Panc1 (cell line): ENCODE measurements at regions not wholly inside any gene's neighbourhood (a gene's known extent, or its start where the extent isn't known, plus 50 kb on each side); places are given as distances from the start of the nearest gene placed in this dataset.

Experiments used
- ATAC-seq: fragments of 200-7000 bp; cut with Tn5 transposase; 2 replicates; pipeline ENCODE4 v1.9.1; 2020; ENCODE audit warnings: mild to moderate bottlenecking, moderate library complexity
- BruUV-seq: library from RNA; stranded (reverse); fragments of 400-500 nt; replicated peaks from 2 replicates; lab custom pipeline; 2021; lab: Mats Ljungman, UMichigan
- CTCF ChIA-PET: fragments of 300-600 bp; sonication (Branson Sonifier 250); formaldehyde crosslinking; loops from one replicate; lab custom pipeline; 2022; ENCODE audit warnings: antibody characterized with exemption; lab: Charles Lee
- POLR2A ChIA-PET: fragments of 300-600 bp; sonication (Branson Sonifier 250); formaldehyde crosslinking; loops from one replicate; lab custom pipeline; 2022; ENCODE audit warnings: antibody characterized with exemption; lab: Charles Lee
- DNase-seq: peaks from one replicate; pipeline ENCODE4 v3.0.0-alpha.2; 2010; ENCODE audit warnings: low read depth, low spot score
- H3K27ac ChIP-seq: 2 replicates; pipeline ENCODE4 v1.5.1; 2011; ENCODE audit warnings: mild to moderate bottlenecking, low read length, inconsistent platforms
- H3K27me3 ChIP-seq: fragments of 200-500 bp; sonication (Bioruptor generic); 2 replicates; pipeline ENCODE4 v1.6.0; 2014; ENCODE audit warnings: low read length, inconsistent platforms; ENCODE audit not compliant: control insufficient read depth, insufficient read depth
- H3K36me3 ChIP-seq: fragments of 200-500 bp; sonication (Bioruptor generic); 2 replicates; pipeline ENCODE4 v1.5.1; 2014; ENCODE audit warnings: inconsistent platforms, mild to moderate bottlenecking, low read length, moderate library complexity; ENCODE audit not compliant: control insufficient read depth, insufficient read depth
- H3K4me1 ChIP-seq: 2 replicates; pipeline ENCODE4 v1.5.1; 2011; ENCODE audit warnings: inconsistent platforms, mild to moderate bottlenecking, low read length, moderate library complexity; ENCODE audit not compliant: control insufficient read depth, insufficient read depth
- H3K4me3 ChIP-seq, 2 experiments: 2 replicates each; pipeline ENCODE4 v1.5.1; 2011 to 2012; ENCODE audit warnings: low read depth in 2 of 2, low read length in 2 of 2, mild to moderate bottlenecking in 2 of 2, inconsistent platforms in 1 of 2, moderate library complexity in 1 of 2
- H3K9me3 ChIP-seq: fragments of 200-500 bp; sonication (Bioruptor generic); 2 replicates; pipeline ENCODE4 v1.5.1; 2014; ENCODE audit warnings: low read depth, mild to moderate bottlenecking, inconsistent platforms, low read length, moderate library complexity; ENCODE audit not compliant: control insufficient read depth, insufficient read depth
- POLR2AphosphoS5 ChIP-seq: IDR thresholded peaks from 2 replicates; pipeline ENCODE4 v1.6.1; 2012; ENCODE audit warnings: mild to moderate bottlenecking, low read depth, low read length, moderate library complexity
- SIN3A ChIP-seq: IDR thresholded peaks from 2 replicates; pipeline ENCODE4 v1.6.1; 2012; ENCODE audit warnings: low read depth, mild to moderate bottlenecking, low read length, moderate library complexity, borderline replicate concordance; ENCODE audit not compliant: insufficient read depth
- TCF7L2 ChIP-seq: IDR thresholded peaks from 2 replicates; pipeline ENCODE4 v1.6.1; 2011; ENCODE audit warnings: mild to moderate bottlenecking, low read depth, low read length, inconsistent platforms
- in situ Hi-C: cut with HindIII; loops from 2 replicates; pipeline ENCODE4 v1.10.0; 2016; ENCODE audit warnings: low sequenced_read_pairs, low pct_unique_long_range_greater_than_20kb
- intact Hi-C: fragments of 100-400 bp; cut with micrococcal nuclease; formaldehyde crosslinking; loops from one replicate; pipeline ENCODE4 v1.10.0; 2022; ENCODE audit not compliant: unreplicated experiment
- TF ChIP-seq, protein P1 (sequence below): fragments of 450-650 bp; IDR thresholded peaks from 2 replicates; pipeline ENCODE4 v1.5.1; 2017; ENCODE audit warnings: mild to moderate bottlenecking
- TF ChIP-seq, protein P2 (sequence below), 2 experiments: IDR thresholded peaks; 2 replicates each; pipeline ENCODE4 v1.6.1; 2011 to 2012; ENCODE audit warnings: low read depth in 2 of 2, control low read depth in 1 of 2, low read length in 1 of 2, mild to moderate bottlenecking in 1 of 2, moderate library complexity in 1 of 2; ENCODE audit not compliant: insufficient read depth in 1 of 2

DNA sequence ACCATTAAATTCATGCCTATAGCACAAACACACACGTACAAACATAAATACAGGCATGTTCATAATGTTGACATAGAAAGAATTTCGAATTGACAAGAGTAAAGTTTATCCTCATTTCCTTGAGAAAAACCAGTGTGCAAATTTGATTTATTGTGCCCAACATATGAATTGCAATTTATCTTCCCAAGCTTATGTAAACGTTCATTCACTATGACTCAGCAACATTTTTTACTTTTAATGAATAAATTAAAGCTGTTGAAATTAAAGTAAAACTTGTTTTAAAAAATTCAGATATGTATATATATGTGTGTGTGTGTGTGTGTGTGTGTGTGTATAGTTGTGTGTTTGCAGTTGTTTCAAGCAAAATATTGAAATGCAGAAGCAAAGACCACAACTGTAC lies 1067.9 kb downstream of the BRINP3 start:
- H3K27me3 ChIP-seq, result no peaks in the 10 kb centered on the region

DNA sequence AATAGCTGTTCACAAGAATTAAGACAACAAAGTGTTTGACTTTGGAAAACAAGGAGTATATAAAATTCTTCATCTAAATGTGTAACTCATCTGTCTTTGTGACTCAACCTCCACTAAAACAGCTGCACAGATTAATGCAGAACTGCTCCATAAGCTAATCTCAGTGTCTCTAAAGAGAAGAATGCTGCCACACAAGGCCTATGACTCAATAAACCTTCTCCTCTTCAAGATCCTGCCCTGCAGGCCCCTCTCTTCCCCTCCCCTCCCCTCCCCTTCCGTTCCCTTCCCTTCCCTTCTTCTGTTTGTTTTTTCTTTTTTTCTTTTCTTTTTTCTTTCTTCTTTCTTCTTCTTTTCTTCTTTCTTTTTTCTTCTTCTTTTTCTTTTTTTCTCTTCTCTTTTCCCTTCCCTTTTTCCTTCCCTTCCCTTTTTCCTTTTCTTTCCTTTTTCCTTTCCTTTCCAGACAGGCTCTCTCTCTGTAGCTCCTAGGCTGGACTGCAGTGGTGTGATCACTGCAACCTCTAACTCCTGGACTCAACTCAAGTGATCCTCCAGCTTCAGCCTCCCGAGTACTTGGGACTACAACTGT lies 1052.8 kb downstream of the BRINP3 start:
- Histone ChIP-seq H3K9me3 (no peaks in the 10 kb centered on the region), H3K4me1 (no peaks in the 10 kb centered on the region), H3K36me3 (no peaks in the 10 kb centered on the region), H3K27ac (no peak overlapping the region), H3K4me3 (no peak overlapping the region), H3K27me3 (no peaks in the 10 kb centered on the region)
- BruUV-seq, result no TSS peak
- intact Hi-C loops (no loop called here), in situ Hi-C loops (no loop called here)
- ATAC-seq (no peak), DNase-seq (no peak)
- TF ChIP-seq TCF7L2, result no peak
- TF ChIP-seq SIN3A, result no peak
- TF ChIP-seq, protein P1, sequence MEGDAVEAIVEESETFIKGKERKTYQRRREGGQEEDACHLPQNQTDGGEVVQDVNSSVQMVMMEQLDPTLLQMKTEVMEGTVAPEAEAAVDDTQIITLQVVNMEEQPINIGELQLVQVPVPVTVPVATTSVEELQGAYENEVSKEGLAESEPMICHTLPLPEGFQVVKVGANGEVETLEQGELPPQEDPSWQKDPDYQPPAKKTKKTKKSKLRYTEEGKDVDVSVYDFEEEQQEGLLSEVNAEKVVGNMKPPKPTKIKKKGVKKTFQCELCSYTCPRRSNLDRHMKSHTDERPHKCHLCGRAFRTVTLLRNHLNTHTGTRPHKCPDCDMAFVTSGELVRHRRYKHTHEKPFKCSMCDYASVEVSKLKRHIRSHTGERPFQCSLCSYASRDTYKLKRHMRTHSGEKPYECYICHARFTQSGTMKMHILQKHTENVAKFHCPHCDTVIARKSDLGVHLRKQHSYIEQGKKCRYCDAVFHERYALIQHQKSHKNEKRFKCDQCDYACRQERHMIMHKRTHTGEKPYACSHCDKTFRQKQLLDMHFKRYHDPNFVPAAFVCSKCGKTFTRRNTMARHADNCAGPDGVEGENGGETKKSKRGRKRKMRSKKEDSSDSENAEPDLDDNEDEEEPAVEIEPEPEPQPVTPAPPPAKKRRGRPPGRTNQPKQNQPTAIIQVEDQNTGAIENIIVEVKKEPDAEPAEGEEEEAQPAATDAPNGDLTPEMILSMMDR, result no peak
- TF ChIP-seq, protein P2, sequence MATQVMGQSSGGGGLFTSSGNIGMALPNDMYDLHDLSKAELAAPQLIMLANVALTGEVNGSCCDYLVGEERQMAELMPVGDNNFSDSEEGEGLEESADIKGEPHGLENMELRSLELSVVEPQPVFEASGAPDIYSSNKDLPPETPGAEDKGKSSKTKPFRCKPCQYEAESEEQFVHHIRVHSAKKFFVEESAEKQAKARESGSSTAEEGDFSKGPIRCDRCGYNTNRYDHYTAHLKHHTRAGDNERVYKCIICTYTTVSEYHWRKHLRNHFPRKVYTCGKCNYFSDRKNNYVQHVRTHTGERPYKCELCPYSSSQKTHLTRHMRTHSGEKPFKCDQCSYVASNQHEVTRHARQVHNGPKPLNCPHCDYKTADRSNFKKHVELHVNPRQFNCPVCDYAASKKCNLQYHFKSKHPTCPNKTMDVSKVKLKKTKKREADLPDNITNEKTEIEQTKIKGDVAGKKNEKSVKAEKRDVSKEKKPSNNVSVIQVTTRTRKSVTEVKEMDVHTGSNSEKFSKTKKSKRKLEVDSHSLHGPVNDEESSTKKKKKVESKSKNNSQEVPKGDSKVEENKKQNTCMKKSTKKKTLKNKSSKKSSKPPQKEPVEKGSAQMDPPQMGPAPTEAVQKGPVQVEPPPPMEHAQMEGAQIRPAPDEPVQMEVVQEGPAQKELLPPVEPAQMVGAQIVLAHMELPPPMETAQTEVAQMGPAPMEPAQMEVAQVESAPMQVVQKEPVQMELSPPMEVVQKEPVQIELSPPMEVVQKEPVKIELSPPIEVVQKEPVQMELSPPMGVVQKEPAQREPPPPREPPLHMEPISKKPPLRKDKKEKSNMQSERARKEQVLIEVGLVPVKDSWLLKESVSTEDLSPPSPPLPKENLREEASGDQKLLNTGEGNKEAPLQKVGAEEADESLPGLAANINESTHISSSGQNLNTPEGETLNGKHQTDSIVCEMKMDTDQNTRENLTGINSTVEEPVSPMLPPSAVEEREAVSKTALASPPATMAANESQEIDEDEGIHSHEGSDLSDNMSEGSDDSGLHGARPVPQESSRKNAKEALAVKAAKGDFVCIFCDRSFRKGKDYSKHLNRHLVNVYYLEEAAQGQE (IDR thresholded peaks at IDR 0.05; ENCODE audit: insufficient read depth in 1 of 2, low read depth in 2 of 2, low read length in 1 of 2), result no peak
- no peak for TF ChIP-seq POLR2AphosphoS5
- ChIA-PET CTCF (no interaction called here), POLR2A (no interaction called here)

More for the DNA sequence above, 1067.9 kb downstream of the BRINP3 start:
- ChIA-PET CTCF (no interaction called here), POLR2A (no interaction called here)
- no peak overlapping the region for H3K4me3 ChIP-seq
- no TSS peak for BruUV-seq
- DNase-seq, result no peak
- H3K9me3 ChIP-seq, result no peaks in the 10 kb centered on the region
- no peak for TF ChIP-seq TCF7L2
- no peak for TF ChIP-seq POLR2AphosphoS5
- TF ChIP-seq SIN3A, result no peak
- TF ChIP-seq, protein P1, result no peak
- TF ChIP-seq, protein P2 (IDR thresholded peaks at IDR 0.05; ENCODE audit: insufficient read depth in 1 of 2, low read depth in 2 of 2, low read length in 1 of 2), result no peak
- in situ Hi-C loops (no loop called here), intact Hi-C loops (no loop called here)
- H3K27ac ChIP-seq, result no peak overlapping the region
- no peak for ATAC-seq
- H3K36me3 ChIP-seq, result no peaks in the 10 kb centered on the region
- no peaks in the 10 kb centered on the region for H3K4me1 ChIP-seq
